Endometrium (tissue), 2 donors: ENCODE measurements at regions not wholly inside any gene's neighbourhood (a gene's known extent, or its start where the extent isn't known, plus 50 kb on each side); places are given as distances from the start of the nearest gene placed in this dataset.
A peak's percentile ranks its signal among the peaks of the same experiment; 100 is the strongest.

Source experiments
- FAIRE-seq: peaks from 2 replicates; lab custom pipeline; 2012; peaks lifted over from hg19 to GRCh38; lab: Jason Lieb, UNC
- donor health status: control.
- donor health status: control.

DNA sequence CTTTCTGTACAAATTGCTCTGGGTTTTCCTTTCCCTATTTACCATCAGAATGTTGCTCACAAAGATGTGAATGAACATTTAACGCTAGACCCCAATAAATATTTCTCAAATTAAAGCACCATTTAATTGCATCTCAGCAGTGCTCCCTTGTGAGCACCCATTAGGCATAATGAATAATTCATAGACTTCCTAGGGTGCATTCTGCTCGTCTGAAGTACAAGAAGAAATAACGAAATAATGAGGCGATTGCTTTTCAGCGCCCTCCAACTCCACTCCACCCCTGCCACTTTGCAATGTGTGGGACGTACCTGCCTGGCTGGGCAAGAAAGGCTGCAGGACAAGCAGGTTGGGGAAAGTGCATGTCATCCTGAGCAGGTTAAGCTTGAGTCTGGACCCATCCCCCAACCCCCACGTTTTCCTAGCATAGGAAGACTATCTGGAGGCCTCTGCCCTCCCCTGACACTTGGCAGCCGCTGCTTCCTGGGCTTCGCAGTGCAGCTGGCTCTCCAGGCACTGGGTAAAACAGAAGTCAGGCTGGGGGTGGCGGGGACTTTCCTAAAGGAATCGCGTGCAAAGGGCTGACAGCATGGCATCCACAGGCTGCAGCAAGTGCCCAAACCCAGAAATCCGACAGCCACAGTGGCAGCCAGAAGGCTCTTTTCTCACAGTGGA lies 253.7 kb downstream of the DUSP6 start:
- FAIRE-seq, result no peak

DNA sequence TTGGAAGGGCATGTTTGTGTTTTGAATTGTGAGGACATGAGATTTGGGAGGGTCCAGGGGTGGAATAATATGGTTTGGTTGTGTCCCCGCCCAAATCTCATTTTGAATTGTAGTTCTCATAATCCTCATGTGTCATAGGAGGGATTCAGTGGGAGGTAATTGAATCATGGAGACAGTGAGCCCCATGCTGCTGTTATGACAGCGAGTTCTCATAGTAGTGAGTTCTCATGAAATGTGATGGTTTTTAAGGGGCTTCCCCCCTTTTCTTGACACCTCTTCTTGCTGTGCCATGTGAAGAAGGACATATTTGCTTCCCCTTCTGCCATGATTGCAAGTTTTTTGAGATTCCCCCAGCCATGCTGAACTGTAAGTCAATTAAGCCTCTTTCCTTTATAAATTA lies 260.0 kb downstream of the DUSP6 start:
- no peak for FAIRE-seq

DNA sequence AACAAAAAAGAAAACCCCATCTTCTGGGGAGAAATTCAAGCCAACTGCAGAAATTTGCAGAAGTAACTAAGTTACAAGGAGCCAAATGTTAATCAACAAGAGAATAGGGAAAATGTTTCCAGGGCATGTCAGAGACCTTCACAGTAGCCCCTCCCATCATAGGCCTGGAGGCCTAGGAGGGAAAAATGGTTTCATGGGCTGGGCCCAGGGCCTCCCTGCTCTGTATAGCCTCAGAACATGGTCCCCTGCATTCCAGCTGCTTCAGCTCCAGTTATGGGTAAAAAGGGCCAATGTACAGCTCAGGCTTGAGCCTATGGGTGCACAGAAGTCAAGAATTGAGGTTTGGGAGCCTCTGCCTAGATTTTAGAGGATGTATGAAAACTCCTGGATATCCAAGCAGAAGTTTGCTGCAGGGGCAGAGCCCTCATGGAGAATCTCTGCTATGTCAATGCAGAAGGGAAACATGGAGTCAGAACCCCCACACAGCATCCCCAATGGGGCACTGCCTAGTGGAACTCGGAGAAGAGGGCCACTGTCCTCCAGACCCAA lies 260.9 kb downstream of the DUSP6 start:
- FAIRE-seq, result no peak

DNA sequence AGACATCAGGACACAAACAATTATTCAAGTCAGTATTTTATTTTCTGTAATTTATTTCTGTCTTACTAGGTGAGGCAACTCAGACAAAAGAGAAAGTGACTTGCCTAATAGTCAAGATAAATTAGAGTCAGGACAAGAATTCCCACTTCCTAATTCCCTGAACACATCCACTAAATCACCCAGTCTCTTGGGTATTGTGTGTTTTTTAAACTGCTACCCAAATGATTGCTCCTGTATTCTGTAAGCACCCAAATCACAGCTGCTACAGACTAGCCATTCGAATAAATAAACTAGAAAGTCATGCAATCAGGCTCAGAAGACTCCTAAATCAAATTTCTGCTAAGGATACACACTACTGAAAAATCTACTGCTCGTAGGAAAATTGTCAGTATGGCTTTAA lies 263.0 kb downstream of the DUSP6 start:
- FAIRE-seq, result no peak

DNA sequence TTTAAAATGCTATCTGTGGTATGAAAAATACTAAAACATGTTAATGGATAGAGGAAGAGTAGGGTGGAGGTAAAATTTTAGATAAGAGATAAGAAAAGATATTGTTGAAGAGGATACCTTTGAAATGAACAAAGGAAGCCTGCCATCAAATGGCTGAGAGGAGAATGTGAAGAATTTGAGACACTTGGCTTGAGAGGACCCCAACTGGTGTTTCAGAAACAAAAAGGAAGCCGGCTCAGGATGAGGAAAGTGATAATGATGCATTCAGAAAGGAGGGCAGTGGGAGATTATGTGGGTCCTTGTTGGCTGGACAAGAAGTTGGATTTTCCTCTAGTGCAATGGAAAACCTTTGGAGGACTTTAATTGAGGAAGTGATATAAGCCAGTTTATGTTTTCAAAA lies 264.4 kb downstream of the DUSP6 start:
- FAIRE-seq, result no peak

DNA sequence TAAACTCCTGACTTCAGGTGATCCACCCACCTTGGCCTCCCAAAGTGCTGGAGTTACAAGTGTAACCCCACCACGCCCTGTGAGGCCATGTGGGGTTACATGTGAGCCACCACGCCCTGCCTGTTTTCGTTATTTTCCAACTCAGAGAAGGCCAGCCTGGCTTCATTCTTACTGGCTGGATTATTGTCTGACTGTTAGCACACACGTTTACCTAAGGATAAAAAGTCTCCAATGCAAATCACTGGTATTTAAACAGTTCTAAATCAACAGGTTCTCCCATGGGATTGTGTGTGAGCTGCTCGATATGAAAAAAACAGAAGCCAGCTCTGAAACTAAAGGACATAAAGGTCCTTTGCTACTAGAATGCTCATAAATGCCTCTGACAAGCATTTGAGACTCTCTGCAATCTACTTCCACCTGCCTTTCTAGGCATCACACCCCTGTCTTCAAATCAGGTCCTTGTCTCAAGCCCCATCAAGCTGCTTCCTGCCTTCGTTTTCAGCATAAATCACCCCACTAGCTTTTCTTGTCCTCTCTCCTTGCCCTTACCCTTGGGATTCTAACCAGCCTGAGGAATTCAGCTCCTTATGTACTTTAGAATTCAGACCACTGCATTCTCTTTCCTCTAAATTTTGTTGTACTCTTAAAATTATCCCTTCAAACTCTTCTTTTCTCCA lies 265.0 kb downstream of the DUSP6 start:
- FAIRE-seq, result no peak

DNA sequence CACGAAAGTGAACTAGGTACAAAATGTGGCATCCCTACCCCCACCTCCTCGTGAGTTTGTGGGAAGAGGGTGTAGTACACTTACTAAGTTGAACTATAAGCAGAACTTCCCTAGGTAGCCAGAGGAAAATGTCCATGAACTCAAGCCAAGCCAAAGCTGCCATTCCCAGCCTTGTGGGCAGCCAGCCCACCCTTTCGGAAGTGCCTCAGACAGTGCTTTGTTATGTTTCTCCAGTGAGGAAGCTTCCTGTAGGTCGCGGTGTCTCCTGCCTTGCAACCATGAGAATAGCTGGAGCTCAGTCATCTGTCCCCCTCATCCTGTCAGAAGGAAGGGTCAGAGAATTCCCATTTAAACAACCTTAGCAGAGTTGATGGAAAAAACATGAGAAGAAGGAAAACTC lies 266.9 kb downstream of the DUSP6 start:
- FAIRE-seq, result no peak

DNA sequence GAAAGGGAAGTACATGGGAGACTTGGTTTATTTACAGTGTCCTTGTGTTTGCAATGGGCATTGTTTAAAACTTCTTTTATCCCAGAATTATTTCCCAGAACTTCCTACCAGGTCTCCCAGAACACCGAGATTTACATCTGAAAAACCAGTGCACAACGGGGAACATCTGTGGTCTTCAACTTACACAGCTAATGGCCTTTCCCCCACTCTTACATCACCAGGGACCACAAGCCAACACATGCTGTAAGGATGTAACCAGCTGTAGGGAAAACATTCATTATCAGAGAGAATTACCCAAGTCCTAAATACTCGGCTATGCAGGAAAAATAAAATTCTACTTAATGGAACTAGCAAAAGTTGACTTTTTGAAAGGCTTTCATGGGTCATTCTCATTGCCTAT lies 267.6 kb downstream of the DUSP6 start:
- FAIRE-seq, result no peak

DNA sequence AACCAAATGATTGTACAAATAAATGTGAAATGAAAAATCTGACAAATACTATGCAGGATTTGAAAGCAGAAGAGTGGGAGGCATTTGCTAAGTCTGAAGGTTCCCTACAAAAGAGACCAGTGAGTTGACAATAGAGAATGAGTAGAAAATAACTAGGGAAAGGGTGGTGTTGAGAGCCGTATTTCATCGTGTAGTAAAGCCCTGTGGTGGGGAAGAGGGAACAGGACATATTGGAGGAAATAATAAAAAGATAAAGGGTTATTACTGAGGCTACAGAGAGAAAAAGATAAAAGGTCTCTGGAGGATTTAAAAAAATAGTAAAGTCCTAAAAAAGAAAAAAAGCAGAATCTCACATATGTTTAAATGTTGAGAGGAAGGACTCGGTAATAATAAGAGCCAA lies 268.8 kb downstream of the DUSP6 start:
- FAIRE-seq, result no peak

DNA sequence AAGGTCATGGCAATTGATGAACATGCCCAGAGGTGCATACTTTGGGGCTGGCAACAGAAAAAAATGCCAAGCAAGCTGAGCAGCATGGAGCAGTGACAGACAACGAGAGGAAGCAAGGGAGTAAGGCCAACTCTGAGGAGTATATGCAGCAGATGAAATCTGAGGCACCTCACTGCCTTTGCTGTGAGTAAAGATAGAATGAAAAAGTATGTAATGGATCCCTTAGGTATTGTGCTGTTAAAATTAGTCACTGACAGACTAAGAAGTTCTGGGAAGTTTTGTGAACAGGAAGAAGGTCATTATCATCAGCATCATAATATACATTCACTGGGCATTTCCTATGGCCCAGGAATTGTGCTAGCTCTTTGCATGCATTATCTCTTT lies 269.9 kb downstream of the DUSP6 start:
- FAIRE-seq, result no peak

DNA sequence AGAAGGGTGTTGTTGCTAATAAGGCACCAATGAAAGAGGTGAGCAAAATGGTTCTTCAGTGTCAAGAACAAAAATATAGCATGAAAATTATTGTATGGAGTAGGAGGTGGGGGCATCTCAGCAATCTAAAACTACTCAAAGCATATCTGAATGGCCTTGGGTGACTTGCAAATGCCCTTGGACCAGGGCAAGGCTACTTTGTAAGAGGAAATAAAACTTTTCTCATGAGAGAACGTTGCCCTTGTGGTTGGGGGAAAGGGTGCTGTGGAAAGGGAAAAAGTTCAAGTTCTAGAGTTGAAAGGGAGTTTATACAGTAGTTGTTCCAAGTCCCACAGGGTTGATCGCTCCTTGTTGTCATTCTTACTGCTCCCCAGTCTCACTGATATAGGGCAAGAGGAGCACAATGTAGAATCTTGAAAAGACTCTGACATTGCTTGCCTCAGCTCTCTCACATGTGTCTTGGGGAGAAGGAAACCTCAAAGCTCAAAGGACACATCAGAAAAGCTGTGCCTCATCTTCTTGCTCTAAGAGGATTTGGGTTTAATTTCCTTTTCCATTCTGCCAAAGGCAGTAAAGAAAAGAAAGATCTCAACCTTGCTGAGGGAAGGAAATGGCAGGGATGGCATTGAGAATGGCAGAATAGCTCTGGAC lies 270.5 kb downstream of the DUSP6 start:
- no peak for FAIRE-seq

DNA sequence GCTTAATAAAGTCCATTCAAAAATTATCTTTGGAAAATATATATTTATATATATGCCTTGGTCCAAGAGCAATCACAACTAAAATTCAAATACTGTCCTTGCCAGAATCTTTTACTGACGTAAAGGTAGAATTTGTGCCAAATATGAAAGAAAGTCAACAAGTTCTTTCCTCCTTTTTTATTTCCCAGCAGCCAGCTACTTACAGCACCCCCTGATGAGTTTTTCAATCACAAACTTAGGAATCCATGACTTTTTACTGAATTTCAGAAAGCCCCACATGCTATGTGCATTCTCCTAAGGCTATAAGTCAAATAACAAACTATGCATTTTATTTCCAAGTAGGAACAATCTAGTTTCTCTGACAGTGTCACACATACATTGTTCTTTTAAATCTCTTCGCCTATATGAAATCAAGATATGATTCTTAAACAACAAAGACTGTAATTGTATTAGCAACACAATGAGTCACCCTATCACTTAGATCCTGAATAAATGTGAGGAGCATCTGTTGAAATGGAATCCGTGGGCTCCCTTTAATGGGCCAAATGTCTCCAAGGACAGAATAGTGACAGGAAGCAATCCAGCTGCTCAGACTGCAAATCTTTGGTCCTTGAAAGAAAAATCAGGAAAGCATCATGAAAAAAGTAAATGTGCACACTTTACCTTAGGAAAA lies 271.4 kb downstream of the DUSP6 start:
- no peak for FAIRE-seq

DNA sequence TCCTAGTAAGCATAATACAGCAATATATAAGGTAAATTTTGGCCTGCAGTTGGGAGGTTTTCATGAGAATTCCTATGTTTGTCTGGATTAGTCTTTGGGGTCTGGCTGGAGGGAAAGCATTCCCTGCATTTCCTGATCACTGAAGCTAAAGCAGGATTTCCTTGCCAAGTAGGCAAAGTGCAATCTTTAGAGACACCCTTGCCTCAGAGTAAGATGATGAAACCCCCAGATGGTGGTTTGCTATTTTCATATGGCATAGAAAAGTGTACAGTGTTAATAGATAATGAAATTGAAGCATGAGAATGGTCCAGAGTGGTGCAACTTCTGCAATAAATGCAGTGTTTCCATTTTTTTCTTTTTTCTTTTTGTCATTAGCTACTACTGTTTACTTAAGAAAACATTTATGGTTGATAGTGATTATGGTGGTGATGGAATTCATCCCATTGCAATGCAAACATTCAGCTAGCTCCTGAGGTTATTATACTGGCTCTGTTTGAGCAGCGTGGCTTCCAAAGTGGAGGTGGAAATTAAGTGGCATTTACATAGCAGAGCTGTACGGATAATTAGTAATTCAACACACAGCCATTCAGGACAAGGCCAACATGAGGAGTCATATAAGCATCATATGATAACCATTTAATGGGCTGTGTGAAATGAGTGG lies 276.3 kb downstream of the DUSP6 start:
- no peak for FAIRE-seq

DNA sequence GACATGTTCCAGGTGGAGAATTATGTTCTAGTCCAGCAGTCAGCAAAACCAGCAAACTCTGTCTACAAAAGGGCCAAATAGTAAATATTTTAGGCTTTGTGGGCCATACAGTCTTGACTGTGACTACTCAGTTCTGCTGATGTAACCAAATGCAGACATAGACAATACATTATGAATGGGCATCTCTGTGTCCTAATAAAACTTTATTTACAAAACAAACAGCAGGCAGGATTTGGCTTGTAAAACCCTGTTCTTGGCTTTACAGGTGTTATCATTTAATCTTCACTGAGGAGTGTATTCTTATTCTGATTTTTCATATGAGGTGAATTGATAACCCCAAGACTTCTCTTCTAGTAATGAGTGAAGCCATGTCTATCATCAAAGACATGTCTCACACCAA lies 278.6 kb downstream of the DUSP6 start:
- no peak for FAIRE-seq

DNA sequence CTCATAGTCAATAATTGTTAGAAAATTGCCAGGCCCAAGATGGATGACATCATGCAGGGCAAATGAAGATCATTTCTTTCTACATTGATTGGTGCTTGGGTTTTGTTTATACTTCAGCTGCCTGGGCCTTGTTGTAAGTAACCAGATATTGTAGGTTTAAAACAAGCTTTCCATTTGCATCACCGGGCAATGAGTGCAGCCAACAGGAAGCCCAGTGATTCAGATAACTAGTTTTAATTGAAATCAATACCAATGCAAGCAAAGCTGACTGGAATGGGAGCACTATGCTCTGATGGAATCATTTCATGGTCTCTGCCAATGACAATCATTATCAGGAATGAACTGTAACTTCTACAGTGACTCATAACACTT lies 279.3 kb downstream of the DUSP6 start:
- FAIRE-seq, result no peak

DNA sequence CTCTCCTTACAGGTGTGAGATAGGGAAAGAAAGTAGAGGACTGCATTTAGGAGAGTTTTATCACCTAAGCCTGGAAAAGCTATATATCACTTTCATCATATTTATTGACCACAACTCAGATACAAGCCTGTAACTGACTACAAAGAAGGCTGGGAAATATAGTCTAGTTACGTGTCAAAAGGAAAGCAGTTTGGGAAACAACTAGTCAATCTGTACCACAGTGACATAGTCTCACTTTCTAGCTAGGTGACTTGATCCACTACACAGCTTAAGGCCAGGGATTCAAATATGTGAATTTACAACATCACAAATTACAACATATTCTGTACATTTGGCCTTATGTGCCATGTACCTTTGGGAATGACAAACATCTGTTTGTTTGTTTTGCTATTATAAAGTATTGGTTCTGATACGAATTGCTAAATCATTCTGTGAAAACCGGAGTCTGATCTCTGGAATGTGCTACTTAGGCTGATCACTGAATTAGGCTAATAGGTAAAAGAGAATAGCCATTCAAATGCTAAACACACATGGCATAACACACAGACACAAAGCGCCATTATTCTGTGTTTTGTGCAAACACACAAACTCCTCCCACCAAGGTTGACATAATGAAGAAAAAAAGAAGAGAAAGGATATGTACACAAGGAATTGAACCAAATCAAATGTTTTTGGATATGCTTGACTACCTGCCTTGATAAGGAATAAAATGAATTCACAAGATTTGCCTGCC lies 279.8 kb downstream of the DUSP6 start:
- FAIRE-seq, result peak; percentile 67

DNA sequence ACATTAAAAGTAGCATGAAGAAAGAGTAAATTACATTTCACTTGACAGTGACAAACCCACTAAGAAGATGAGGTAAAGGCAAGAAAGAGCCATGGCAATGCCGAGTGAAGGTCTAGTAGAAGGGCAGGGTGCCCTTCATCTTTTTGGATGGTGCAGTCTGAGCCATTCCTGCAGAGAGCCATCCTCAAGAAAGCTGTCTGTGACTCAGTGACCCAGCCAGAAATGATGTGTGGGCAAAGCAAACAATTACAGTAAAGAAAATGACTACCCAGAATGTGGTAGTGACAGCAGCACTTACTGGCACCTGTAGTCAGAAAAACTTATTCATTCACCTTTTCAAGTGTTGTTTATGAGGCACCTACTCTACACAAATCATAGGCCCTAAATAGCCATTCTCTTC lies 281.7 kb downstream of the DUSP6 start:
- FAIRE-seq, result no peak

DNA sequence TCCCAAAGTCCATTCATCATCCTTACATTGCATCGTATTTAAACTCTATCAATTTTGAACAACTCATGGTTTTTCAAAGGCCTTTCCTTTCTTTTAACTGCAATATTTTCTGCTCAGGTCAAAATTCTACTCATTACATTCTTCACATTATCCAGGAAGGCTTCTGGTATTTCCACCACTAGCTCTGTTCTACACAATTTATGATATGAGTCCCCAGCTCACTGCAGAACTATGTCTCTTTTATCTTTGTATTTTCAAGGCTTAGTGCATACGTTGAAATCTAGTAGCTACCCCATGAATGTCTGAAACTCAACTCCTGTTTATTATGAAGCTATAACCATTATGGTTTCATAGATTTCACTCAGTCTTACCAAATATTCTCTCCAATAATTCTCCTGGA lies 282.9 kb downstream of the DUSP6 start:
- FAIRE-seq, result no peak

DNA sequence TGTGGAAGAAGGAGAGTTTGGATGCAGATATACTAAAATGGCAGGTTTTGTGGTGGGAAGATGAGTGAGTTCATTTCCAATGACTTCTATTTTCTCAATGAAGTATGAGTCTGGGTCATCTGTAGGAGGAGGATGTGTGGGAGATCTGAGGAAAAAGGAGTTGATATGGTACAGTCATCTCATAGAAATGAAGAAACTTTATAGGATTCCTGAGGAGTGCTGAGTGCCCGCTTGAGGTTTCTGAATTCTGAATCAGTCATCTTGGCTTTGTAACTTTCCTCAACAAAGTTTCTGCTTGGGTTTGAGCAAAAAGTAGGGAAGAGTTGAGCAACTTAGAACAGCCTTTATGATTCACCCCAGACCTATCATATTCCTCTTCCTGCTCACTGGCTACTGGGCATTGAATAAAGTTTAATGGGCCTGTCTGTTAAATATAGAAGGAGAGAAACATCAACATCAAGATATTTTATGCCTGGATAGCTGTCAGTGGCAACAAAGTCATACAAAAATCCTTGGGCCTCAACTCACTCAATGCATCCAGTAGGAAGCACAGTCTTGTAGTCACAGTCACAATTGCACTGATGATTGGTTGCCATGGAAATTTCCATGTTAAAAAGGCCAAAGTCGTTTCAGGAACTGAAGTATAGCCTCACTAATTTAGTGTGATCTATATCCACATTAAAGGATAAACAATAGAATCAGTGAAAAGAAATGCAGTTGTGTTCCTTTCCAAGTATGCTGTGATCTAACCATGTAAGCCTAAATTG lies 284.7 kb downstream of the DUSP6 start:
- FAIRE-seq, result no peak

DNA sequence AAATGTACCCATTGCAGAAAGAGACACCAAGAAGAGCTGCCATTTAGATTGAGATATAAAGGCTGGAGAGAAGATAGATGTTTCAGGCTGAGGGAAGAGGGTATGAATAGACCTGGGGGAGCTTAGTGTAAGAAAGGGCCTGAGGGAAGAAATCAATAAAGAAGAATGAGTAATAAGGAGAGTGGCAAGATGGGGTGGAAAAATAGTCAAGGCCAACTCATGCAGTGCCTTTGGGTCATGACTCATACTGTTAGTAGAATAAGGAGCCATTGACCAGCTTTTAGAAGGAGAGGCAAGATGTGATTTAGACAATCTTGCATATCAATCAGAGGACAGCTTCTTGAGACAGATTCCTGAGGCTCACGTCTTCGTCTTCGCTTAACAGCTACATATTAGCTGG lies 287.5 kb downstream of the DUSP6 start:
- no peak for FAIRE-seq

DNA sequence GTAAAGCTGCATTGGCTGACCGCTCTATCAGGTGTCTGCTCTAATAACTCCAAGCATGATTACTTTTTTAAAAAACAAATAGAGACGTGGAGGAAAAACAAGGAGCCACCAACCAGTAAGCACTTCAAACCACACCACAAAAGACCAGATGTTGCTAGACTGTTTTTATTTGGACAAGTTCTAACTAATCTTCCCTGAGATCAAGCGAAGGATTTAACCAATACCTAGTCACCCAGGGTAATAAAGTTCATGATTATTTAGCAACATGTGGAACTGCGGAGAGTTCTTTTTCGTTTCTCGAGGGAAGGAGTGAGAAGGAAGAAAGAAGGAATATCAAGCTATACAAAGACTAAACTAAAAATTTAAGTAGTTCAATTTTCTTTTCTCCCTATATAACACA lies 288.1 kb downstream of the DUSP6 start:
- FAIRE-seq, result no peak
